ENCODE measurements at regions not wholly inside any gene's neighbourhood (a gene's known extent, or its start where the extent isn't known, plus 50 kb on each side); places are given as distances from the start of the nearest gene placed in this dataset.

DNA sequence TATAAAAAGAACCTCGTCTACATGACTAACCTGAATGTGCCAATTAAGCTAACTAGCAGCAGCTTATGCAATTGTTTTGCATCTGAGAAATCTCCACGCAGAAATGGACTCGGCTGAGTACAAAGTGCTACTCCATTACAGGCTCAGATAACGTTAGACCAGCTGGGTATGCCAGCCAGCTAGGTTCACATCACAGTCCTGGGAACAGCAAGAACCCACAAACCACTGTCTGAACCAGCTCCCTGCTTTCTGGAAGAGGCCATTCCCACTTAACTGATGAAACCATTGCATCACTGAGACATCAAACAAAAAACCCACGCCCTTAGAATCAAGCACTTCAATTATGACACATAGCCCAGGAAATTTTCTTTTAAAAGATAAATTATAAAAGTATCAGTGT lies 202.7 kb downstream of the CYRIA start (continued):
- TF ChIP-seq BCL11A (IDR thresholded peaks at IDR 0.05; ENCODE audit: low read depth in 2 of 2, low read length in 2 of 2) = no peak

Measured in H1 (cell line).